ENCODE measurements at regions not wholly inside any gene's neighbourhood (a gene's known extent, or its start where the extent isn't known, plus 50 kb on each side); places are given as distances from the start of the nearest gene placed in this dataset.

GRCh38 chr2:111620281-111620680 is 263.7 kb downstream of the ANAPC1 start:
- no peak for TF ChIP-seq CTCF (conservative IDR thresholded peaks at IDR 0.05; ENCODE audit: low read length)
- TF ChIP-seq EZH2phosphoT487 (IDR thresholded peaks at IDR 0.05; ENCODE audit: borderline replicate concordance), result no peak
